HG03159 (cell line): ENCODE measurements at regions not wholly inside any gene's neighbourhood (a gene's known extent, or its start where the extent isn't known, plus 50 kb on each side); places are given as distances from the start of the nearest gene placed in this dataset.

Source experiments
- ATAC-seq: cut with Tn5 transposase; IDR thresholded peaks from one replicate; pipeline ENCODE4 v1.9.1; 2021; ENCODE audit warnings: mild to moderate bottlenecking, moderate library complexity; ENCODE audit not compliant: unreplicated experiment

DNA sequence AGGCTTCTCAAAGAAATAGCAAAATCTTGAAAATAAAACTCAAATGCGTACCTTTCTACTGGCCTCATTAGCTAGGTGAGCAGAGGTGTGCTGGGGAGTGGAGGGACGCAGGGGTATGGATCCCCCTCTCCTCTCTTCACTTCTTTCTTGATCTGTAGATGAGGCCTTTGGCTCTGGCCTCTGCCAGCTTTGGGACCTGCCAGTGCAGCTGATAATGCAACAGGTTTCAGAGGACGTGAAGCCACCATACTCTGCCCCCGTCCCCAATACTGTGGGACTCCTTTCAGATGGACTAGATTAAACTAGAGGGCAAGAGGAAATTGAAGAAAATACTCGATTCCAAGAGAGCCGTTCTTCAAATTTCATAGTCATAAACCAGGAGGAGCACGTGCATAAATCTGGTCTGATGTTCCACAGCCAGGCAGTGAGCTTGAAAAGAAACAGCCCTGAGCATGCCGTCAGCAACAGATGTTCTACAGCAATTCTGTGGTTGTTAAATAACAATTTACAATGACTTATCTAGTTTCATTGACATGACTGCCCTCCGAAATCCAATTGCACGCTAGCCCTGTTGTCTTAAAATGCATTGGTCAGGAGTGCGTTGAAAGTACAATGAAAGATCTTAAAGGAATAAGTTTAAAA, 245.3 kb upstream of the FOXQ1 start:
- ATAC-seq: no peak

- no peak for ATAC-seq
Observed at GRCh38 chr6:1065986-1066385, 245.9 kb upstream of the FOXQ1 start.

DNA sequence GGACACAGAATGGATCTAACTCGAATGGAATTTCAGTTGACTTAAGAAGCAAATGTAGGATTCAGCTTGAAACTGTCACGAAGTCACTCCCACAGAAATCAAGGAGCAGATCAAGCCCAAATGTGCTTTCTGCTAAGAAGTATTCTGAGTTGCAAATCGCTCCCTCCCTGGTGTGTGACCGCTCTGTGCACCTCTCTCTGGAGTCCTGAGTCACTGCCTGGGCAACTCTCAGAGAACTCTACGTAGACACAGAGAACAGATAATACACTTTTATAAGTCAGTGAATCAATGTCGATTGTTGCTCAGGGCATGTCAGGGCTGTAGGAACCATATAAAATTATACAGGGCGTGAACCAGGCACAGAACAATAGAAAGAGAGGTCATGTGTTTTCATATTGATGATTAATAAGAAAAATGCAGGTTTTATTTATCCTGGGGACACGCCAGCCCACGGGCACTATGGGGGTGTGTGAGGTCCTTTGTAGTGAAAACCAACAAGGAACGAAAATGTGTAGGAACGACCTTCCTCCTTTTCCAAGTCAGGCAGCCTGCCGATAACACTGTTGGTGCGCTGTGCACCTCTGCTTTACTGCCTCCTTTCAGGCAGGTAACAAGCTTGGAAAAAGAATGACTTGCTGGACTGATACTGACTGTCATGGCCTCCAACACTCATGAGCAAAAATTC, 248.1 kb upstream of the FOXQ1 start:
- no peak for ATAC-seq

- ATAC-seq: no peak
Observed at GRCh38 chr6:1062786-1063545, 248.9 kb upstream of the FOXQ1 start.

GRCh38 chr6:1059596-1059995, 252.3 kb upstream of the FOXQ1 start:
- ATAC-seq: no peak

GRCh38 chr6:1057490-1058135, 254.3 kb upstream of the FOXQ1 start:
- no peak for ATAC-seq

- no peak for ATAC-seq
Observed at GRCh38 chr6:1055015-1055921, 256.6 kb upstream of the FOXQ1 start.

GRCh38 chr6:1054653-1055014, 257.3 kb upstream of the FOXQ1 start:
- ATAC-seq: no peak

DNA sequence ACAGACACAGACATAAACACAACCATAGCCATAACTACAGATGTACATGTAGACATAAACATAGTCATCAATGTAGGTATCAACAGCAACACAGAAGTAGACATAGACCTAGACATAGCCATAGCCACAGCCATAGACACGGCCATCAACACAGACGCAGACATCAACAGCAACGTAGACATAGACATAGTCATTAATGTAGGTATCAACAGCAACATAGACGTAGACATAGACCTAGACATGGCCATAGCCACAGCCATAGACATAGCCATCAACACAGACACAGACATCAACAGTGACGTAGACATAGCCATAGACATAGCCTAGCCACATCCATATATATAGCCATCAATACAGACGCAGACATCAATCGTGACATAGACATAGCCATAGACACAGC, 258.3 kb upstream of the FOXQ1 start:
- no peak for ATAC-seq

- ATAC-seq: no peak
Observed at GRCh38 chr6:1052262-1052661, 259.6 kb upstream of the FOXQ1 start.

DNA sequence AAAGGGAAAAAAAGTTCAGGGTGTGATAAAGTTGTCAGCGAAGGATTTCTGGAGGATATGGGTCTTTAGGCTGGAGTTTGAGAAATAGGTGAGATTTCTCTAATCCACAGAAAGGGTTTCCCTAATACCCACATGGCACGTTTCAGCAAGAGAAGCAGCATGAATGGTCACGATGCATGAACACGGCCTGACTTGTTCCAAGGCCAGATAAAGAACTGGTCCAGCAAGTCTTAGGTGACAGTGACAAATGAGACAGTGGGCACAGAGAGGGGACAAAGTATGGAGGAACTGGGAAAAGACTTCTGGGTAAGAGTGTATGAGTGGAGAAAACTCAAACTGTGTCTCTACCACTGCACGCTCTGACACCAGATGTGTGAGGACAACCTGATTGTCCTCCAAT, 262.0 kb upstream of the FOXQ1 start:
- no peak for ATAC-seq

DNA sequence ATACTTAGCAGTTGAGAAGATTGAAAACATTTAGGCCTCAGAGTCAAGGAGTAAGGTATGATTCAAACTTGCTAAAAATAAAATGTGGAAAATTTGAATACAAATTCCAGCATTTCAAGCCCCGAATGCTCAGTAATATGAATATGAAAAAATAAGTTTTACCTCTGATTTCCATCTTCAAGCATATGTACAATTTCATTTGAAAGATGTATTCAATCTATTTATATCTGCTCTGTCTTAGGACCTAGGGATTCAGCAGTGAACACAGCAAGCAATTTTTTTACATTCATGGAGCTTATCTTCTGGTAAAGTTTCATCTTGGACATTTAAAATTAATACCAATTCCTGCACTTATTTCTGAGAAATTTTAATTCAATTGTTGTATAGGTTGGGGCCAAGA, 262.7 kb upstream of the FOXQ1 start:
- no peak for ATAC-seq

DNA sequence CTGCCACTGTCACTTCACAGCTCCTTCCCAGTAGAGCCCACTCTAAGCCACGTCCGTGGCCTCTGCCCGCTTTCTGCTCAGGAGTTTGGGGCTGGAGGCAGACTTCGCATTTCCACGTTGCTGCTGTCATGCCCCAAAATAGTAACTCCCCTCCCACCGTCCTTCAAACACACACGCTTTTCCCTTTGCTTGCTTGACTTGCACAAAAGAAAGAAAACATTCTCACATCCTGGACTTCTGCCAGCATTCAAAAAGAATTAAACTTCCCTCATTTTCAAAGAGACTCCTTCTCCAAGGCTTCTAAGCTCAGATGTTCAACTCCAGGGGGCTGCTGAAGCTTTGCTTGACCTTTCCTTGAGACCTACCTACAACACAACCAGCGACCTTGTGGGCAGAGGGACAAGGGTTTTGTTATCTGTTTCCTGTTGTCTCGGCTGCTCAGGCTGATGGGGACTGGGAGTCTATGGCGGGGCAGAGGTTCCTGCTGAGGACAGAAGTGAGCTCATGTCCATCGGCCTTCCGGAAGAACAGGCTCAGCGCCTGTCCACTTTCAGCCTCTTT, 263.8 kb upstream of the FOXQ1 start:
- no peak for ATAC-seq

DNA sequence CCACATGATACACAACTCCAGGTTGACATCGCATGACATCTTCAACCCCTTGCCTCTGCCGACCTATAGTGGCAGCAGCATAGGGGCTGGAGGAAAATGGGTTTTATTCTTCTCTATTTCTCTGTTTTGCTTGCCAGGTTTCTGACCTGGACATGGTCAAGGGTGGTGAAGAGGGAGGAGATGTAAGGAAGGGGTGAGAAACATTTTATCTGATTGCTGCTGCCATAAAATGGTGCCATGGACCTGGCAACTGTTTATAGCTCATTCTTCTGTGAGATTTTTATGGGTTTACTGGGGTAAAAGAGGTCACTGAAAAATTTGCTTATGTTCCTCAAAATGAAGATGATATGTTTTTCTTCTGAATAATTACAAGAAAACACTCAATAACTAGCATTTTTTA, 266.7 kb upstream of the FOXQ1 start:
- ATAC-seq: no peak

DNA sequence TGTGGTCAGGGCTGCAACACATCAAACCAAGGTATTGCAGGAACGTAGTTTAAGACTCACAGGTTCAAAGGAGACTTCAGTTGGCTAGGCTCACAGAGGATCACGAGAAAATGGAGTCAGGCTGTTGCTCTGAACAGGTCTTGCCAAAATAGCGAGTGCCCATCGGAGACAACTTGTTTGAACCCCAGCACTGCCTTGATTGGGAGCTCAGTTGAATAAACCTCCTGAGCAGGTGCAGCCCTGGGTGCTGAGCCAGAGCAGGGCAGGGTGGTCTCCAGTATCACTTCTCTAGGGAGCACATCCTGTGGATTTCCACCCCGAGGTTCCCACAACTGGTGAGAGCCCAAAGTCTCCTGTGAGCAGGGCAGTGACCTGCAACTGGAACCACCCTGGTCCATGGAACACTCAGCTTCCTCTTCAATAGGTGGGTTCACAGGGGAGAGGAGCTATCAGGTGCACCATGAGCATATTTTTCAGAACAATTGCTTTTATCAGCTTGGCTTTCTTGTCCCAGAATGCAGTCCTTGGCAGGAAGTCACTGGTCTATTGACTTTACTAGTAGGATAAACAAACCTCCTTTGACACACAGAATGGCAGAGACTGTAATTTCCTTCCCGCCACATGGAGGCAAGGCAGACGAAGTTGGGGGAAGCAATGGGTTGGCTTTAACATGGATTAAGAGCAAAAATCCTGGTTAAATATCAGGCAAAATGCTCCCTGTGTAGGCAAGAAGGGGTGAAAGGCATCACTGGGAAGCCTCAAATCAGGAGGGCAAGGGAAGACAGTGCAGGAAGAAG, 267.7 kb upstream of the FOXQ1 start:
- ATAC-seq: no peak

GRCh38 chr6:1043458-1043836, 268.5 kb upstream of the FOXQ1 start:
- ATAC-seq: no peak

DNA sequence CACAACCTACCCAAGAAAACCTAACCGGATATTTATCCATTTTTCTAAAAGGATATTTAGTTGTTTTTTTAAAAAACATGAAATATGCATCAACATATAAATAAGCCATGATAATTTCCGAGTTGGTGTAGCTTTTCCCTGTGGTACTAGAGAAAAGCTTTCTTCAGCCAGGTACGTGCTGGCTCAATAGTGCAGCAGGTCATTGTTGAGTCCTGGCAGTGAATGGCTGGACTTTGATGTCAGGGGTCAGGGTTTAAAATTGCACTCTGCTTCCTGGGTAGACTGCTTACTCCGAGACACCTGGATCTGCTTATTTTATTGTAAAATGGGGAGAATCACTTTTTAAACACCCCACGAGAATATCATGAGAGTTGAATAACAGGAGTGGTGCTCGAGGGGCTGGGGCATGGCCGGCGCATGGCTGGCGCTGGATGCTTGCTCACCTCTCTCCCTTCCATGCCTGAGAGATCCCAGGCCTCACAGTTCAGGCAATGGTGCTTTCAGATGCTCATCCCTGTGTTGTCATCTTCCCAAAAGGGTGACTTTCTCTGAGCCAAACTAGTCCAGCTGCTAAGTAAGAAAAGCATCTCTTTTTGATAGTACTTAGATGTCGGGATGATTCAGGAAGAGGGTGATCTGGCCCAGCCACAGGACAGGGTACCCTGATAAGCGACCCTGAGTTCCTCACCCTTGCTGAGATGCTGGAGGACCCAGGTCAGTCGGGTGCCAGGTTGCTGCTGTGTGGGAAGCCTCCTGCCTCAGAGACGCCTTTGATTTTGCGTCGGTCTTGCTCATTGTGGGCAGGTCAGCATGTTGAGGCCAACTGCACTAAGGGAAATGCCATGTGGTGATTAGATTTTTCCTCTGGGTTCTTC, 269.1 kb upstream of the FOXQ1 start:
- ATAC-seq: no peak

GRCh38 chr6:1040393-1040792, 271.5 kb upstream of the FOXQ1 start:
- ATAC-seq: no peak

DNA sequence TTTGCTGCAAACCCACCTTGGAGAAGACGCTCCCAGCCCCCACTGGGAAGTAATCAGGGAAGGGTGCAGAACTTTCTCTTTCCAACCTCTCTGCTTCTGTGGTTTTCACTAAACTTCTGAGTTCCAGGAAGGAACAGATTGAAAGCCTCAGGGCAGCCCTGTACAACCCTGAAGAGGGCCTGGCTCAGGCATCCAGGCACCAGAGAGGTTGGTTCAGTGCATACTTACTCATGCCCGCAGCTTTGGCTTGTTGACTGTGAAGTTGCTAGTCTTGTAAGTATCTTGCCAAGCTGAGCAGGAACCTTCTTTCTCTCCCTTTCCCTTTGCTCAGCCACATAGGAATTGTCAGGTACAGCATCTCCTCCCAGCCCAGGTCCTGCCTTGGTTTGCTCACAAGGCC, 272.2 kb upstream of the FOXQ1 start:
- no peak for ATAC-seq
